ENCODE measurements at regions not wholly inside any gene's neighbourhood (a gene's known extent, or its start where the extent isn't known, plus 50 kb on each side); places are given as distances from the start of the nearest gene placed in this dataset.

DNA sequence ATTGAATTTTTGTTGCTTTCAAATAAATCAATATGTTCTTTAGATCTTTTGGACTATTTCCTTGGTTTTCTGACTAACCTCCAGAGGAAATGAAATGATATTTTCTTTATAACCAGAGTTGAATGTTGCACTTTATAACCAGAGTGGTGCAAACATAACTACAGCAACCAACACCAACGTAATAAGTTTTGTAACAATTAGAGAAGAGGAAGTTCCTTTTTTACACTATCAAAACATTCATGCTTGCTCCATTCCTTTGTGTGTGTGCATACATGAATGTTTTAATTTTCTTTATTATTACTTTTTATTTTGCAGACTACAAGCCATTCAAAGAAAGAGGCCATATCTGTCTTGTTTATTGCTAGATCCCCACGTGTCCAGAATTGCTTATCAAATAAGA is 193.0 kb upstream of the PPP3CA start (continued):
- TF ChIP-seq ZFP36 (IDR thresholded peaks at IDR 0.05; ENCODE audit: borderline replicate concordance, partially characterized antibody) = no peak

DNA sequence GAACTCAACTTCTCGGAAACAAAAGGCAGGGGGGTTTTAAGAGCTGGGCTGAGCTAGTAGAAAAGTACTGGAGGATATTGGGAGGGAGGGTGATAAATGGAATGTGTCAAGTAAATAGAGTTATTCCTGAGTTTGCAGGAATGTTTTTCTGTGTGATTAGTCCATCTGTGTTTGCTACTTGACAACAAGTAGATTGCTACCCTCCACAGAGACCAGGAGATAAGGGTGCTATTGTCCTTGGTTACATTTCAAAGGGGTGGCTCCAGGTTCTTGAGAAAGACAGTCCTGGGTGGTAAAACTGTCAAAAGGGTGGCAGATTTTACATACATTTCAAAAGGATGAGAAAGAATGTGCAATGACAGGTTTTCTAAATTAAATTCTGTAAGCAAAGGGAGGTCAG is 181.2 kb upstream of the PPP3CA start:
- Histone ChIP-seq H3K27ac (no peak overlapping the region), H3K4me2 (no peak overlapping the region), H3K9me3 (no peaks in the 10 kb centered on the region), H3K4me1 (no peaks in the 10 kb centered on the region), H3K4me3 (no peak overlapping the region)
- no peak for DNase-seq (ENCODE audit: low read depth in 1 of 2, low spot score in 1 of 2)
- no peak for ATAC-seq
- ChIA-PET CTCF (no interaction called here), POLR2A (no interaction called here)
- no peak for FAIRE-seq
- TF ChIP-seq HEYL (CRISPR knock-in tag; IDR thresholded peaks at IDR 0.05) = no peak
- 90% methylated on average over 1 of the region's 1 CpG for WGBS (ENCODE audit: missing lambda C conversion rate)

DNA sequence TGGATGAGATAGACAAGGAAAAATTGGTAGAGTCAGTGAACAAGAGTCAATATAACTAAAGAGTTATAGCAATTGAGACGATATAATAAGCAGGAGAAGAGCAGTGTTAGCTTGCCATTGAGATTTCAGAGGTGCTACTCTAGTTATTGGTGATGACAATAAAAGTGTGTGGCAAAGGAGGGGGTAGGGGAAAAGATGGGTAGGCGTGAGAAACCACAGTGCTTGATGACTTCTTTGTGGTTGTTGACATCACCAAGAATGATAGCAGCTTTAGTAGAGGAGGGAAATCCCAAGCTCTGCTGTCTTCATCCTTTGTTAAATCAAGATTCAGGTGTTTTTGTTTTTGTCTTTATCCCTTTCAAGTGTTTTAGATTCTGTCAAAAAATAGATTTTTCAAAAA is 179.9 kb upstream of the PPP3CA start:
- ATAC-seq (no peak), DNase-seq (ENCODE audit: low read depth in 1 of 2, low spot score in 1 of 2) (no peak), FAIRE-seq (no peak)
- Histone ChIP-seq H3K4me1 (no peaks in the 10 kb centered on the region), H3K4me3 (no peak overlapping the region), H3K4me2 (no peak overlapping the region), H3K9me3 (no peaks in the 10 kb centered on the region), H3K27ac (no peak overlapping the region)
- TF ChIP-seq CBX2 (IDR thresholded peaks at IDR 0.05; ENCODE audit: borderline replicate concordance, low read depth) (no peak), NPAS2 (CRISPR knock-in tag; IDR thresholded peaks at IDR 0.05; ENCODE audit: borderline replicate concordance) (no peak), SREBF2 (IDR thresholded peaks at IDR 0.05) (no peak), KDM5A (IDR thresholded peaks at IDR 0.05) (no peak), NR3C1 (IDR thresholded peaks at IDR 0.05) (no peak), RNF2 (IDR thresholded peaks at IDR 0.05; ENCODE audit: borderline replicate concordance, low read depth) (no peak), RARB (CRISPR knock-in tag; IDR thresholded peaks at IDR 0.05) (no peak), ZNF302 (CRISPR knock-in tag; IDR thresholded peaks at IDR 0.05) (no peak), POLR2A (IDR thresholded peaks at IDR 0.05; ENCODE audit: low read length) (no peak), EP300 (IDR thresholded peaks at IDR 0.05) (no peak), GATA3 (IDR thresholded peaks at IDR 0.05; ENCODE audit: borderline replicate concordance) (no peak)
- TF ChIP-seq, protein P1, sequence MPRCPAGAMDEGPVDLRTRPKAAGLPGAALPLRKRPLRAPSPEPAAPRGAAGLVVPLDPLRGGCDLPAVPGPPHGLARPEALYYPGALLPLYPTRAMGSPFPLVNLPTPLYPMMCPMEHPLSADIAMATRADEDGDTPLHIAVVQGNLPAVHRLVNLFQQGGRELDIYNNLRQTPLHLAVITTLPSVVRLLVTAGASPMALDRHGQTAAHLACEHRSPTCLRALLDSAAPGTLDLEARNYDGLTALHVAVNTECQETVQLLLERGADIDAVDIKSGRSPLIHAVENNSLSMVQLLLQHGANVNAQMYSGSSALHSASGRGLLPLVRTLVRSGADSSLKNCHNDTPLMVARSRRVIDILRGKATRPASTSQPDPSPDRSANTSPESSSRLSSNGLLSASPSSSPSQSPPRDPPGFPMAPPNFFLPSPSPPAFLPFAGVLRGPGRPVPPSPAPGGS (IDR thresholded peaks at IDR 0.05) = no peak
- TF ChIP-seq, protein P2, sequence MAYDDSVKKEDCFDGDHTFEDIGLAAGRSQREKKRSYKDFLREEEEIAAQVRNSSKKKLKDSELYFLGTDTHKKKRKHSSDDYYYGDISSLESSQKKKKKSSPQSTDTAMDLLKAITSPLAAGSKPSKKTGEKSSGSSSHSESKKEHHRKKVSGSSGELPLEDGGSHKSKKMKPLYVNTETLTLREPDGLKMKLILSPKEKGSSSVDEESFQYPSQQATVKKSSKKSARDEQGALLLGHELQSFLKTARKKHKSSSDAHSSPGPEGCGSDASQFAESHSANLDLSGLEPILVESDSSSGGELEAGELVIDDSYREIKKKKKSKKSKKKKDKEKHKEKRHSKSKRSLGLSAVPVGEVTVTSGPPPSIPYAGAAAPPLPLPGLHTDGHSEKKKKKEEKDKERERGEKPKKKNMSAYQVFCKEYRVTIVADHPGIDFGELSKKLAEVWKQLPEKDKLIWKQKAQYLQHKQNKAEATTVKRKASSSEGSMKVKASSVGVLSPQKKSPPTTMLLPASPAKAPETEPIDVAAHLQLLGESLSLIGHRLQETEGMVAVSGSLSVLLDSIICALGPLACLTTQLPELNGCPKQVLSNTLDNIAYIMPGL (CRISPR knock-in tag; IDR thresholded peaks at IDR 0.05; ENCODE audit: borderline replicate concordance) = no peak
- ChIA-PET POLR2A (no interaction called here), CTCF (no interaction called here)
- WGBS (ENCODE audit: missing lambda C conversion rate) = 45% methylated on average over 2 of the region's 2 CpGs

DNA sequence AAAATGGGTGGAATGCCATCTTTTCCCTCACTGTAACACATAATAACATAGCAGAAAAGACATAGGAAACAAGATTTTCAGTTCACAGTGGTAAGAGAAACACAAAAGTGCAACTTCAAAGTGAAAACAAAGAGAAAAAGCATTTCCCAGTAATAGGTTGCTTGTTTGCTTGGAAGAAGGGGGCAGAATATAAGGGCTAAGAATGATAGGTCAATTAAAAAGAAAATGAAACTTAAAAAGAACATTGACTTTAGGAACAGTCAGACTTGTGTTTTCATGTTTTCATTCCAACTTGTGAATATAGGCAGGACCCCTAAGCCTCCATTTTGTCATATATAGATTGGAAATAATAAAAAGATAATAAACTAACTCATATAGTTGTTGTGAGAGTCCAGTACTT is 168.2 kb upstream of the PPP3CA start:
- Histone ChIP-seq H3K4me3 (no peak overlapping the region), H3K4me2 (no peak overlapping the region), H3K4me1 (no peaks in the 10 kb centered on the region), H3K9me3 (no peaks in the 10 kb centered on the region), H3K27ac (no peak overlapping the region)
- POLR2A ChIA-PET = no interaction called here
- FAIRE-seq = no peak
- CTCF ChIA-PET = no interaction called here
- no peak for ATAC-seq
- DNase-seq (ENCODE audit: low read depth in 1 of 2, low spot score in 1 of 2) = no peak
- TF ChIP-seq EP300 (IDR thresholded peaks at IDR 0.05) = no peak
- TF ChIP-seq, protein P2 (CRISPR knock-in tag; IDR thresholded peaks at IDR 0.05; ENCODE audit: borderline replicate concordance) = no peak
- TF ChIP-seq, protein P3, sequence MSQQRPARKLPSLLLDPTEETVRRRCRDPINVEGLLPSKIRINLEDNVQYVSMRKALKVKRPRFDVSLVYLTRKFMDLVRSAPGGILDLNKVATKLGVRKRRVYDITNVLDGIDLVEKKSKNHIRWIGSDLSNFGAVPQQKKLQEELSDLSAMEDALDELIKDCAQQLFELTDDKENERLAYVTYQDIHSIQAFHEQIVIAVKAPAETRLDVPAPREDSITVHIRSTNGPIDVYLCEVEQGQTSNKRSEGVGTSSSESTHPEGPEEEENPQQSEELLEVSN (IDR thresholded peaks at IDR 0.05; ENCODE audit: borderline replicate concordance, low read depth) = no peak
- TF ChIP-seq, protein P4, sequence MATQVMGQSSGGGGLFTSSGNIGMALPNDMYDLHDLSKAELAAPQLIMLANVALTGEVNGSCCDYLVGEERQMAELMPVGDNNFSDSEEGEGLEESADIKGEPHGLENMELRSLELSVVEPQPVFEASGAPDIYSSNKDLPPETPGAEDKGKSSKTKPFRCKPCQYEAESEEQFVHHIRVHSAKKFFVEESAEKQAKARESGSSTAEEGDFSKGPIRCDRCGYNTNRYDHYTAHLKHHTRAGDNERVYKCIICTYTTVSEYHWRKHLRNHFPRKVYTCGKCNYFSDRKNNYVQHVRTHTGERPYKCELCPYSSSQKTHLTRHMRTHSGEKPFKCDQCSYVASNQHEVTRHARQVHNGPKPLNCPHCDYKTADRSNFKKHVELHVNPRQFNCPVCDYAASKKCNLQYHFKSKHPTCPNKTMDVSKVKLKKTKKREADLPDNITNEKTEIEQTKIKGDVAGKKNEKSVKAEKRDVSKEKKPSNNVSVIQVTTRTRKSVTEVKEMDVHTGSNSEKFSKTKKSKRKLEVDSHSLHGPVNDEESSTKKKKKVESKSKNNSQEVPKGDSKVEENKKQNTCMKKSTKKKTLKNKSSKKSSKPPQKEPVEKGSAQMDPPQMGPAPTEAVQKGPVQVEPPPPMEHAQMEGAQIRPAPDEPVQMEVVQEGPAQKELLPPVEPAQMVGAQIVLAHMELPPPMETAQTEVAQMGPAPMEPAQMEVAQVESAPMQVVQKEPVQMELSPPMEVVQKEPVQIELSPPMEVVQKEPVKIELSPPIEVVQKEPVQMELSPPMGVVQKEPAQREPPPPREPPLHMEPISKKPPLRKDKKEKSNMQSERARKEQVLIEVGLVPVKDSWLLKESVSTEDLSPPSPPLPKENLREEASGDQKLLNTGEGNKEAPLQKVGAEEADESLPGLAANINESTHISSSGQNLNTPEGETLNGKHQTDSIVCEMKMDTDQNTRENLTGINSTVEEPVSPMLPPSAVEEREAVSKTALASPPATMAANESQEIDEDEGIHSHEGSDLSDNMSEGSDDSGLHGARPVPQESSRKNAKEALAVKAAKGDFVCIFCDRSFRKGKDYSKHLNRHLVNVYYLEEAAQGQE (IDR thresholded peaks at IDR 0.05) = no peak
- no peak for TF ChIP-seq TP53 (CRISPR knock-in tag; IDR thresholded peaks at IDR 0.05)
- TF ChIP-seq BHLHE40 (IDR thresholded peaks at IDR 0.05; ENCODE audit: low read depth, low read length) = no peak
- TF ChIP-seq, protein P5, sequence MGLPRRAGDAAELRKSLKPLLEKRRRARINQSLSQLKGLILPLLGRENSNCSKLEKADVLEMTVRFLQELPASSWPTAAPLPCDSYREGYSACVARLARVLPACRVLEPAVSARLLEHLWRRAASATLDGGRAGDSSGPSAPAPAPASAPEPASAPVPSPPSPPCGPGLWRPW (IDR thresholded peaks at IDR 0.05) = no peak
- TF ChIP-seq NR3C1 (IDR thresholded peaks at IDR 0.05) = no peak
- TF ChIP-seq CHD4 (IDR thresholded peaks at IDR 0.05; ENCODE audit: borderline replicate concordance) = no peak
- no peak for TF ChIP-seq HEYL (CRISPR knock-in tag; IDR thresholded peaks at IDR 0.05)
- no peak for TF ChIP-seq HOXB13 (CRISPR knock-in tag; IDR thresholded peaks at IDR 0.05; ENCODE audit: low read depth)
- no peak for TF ChIP-seq ZSCAN20 (CRISPR knock-in tag; IDR thresholded peaks at IDR 0.05)
